ENCODE measurements at regions not wholly inside any gene's neighbourhood (a gene's known extent, or its start where the extent isn't known, plus 50 kb on each side); places are given as distances from the start of the nearest gene placed in this dataset.

DNA sequence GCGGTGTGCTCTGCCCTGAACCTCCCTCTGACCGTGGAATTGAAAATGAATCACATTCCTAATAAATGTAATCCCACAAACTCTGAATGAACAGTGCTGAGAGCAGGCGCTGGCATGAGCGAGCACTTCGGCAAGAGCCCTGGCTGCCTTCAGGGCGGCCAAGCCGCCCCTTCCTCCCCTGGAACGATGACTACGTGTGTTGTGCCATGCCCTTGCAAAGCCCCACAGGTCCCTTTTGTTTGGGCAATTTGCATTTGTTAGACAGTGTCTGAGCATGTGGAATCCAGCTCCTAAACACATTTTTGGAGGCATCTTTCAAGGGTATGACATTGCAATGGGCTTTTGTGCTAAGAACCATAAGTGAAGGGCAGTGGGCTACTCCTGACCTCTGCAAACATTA, 95.6 kb upstream of the MKI67 start:
- ATAC-seq (no peak), DNase-seq (no peak)
- CTCF ChIA-PET = interaction anchor here (0.7 to 2.3 kb wide), 3 partner anchors 10 to 47 kb away, joined by 3 to 10 read pairs (median 4); no protein-coding TSS in a partner anchor
- intact Hi-C loops (cut with DNase I, micrococcal nuclease) = no loop called here
- Mint-ChIP-seq H3K4me1 (peaks cover 9% of the 10 kb centered on the region), H3K27me3 (peaks cover 13% of the 10 kb centered on the region), H3K27ac (no peak overlapping the region), H3K36me3 (ENCODE audit: low read depth) (no peaks in the 10 kb centered on the region), H3K9me3 (ENCODE audit: low read depth) (no peaks in the 10 kb centered on the region), H3K4me3 (no peak overlapping the region)
- POLR2A ChIA-PET = interaction anchor here (0.6 kb wide), 1 partner anchor 936 kb away, joined by 3 read pairs; no protein-coding TSS in a partner anchor

DNA sequence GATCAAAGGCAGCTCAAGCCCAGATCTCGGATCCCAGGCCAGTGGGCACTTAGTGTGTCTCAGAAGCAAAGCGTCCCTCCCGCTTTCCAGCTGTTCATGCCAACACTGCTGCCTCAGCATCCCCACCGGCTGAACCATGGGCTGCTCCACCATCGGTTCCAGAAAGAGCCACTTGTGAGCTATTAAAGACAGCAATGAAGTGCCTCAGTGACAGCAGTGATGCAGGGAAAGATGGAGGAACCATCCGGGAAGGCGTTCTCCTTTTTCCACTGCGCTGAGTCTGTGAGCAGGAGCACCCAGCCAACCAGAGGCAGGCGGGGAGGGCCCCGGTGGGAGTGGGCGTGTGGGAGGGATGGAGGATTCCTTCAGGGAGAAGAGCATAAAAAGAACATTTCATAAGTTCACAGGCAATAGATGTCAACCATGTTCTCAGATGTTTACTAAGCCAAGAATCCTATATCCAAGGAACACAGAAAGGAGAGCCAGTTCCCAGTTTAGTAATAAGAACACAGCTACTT, 96.2 kb upstream of the MKI67 start:
- CTCF ChIA-PET = interaction anchor here (0.7 to 2.3 kb wide), 3 partner anchors 11 to 48 kb away, joined by 3 to 10 read pairs (median 4); no protein-coding TSS in a partner anchor

DNA sequence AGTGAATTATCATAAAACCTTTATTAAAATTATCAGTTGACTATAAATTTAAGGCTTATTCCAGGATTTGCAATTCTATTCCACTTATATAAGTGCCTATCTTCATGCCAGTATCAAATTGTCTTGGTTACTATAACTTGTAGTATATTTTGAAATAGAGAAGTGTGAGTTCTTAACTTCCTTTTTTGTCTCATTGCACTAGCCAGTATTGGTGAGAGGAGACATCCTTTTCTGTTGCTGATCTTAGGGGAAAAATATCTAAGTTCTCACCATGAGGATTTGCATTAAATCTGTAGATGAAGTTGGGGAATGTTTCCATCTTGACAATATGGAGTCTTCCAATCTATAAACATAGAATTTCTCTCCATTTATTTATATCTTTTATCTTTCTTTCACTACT, 104.2 kb upstream of the MKI67 start:
- Mint-ChIP-seq H3K9me3 (ENCODE audit: low read depth) (peaks cover 4% of the 10 kb centered on the region), H3K27ac (no peak overlapping the region), H3K4me1 (no peaks in the 10 kb centered on the region), H3K27me3 (peaks cover 15% of the 10 kb centered on the region), H3K36me3 (ENCODE audit: low read depth) (peaks cover 5% of the 10 kb centered on the region), H3K4me3 (no peak overlapping the region)
- intact Hi-C loops (cut with DNase I, micrococcal nuclease) = no loop called here
- DNase-seq (no peak), ATAC-seq (no peak)
- POLR2A ChIA-PET = no interaction called here
- CTCF ChIA-PET = no interaction called here

More for the DNA sequence above, 96.2 kb upstream of the MKI67 start:
- H3K9me3 Mint-ChIP-seq (ENCODE audit: low read depth) = no peaks in the 10 kb centered on the region
- H3K27me3 Mint-ChIP-seq = peaks cover 13% of the 10 kb centered on the region
- H3K4me1 Mint-ChIP-seq = peaks cover 9% of the 10 kb centered on the region
- ATAC-seq = no peak
- no peak overlapping the region for H3K27ac Mint-ChIP-seq
- H3K4me3 Mint-ChIP-seq = no peak overlapping the region
- POLR2A ChIA-PET = interaction anchor here (0.6 kb wide), 1 partner anchor 86 kb away, joined by 3 read pairs; no protein-coding TSS in a partner anchor
- intact Hi-C loops (cut with DNase I, micrococcal nuclease) = no loop called here
- DNase-seq = no peak
- H3K36me3 Mint-ChIP-seq (ENCODE audit: low read depth) = no peaks in the 10 kb centered on the region

DNA sequence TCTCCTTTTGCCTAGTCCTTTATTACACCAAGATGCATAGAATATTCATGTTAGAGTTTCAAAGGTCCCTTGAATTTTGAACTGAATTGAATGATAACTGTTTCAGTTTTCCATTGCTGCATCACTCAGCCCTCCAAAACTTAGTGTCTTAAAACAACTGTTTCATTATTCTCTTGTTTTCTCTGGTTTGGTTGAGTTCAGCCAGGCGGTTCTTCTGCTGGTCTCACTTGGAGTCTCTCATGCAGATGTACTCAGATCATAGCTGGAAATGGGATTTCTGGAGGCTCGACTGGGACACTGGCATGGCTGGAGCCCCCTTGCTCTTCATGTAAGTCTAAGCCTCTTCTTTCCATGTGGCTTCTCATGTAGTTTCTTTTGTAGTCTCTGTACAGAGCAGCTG, 107.2 kb upstream of the MKI67 start:
- H3K36me3 Mint-ChIP-seq (ENCODE audit: low read depth) = peaks cover 5% of the 10 kb centered on the region
- H3K4me3 Mint-ChIP-seq = no peak overlapping the region
- peaks cover 4% of the 10 kb centered on the region for H3K9me3 Mint-ChIP-seq (ENCODE audit: low read depth)
- intact Hi-C loops (cut with DNase I, micrococcal nuclease) = no loop called here
- ChIA-PET POLR2A (no interaction called here), CTCF (no interaction called here)
- H3K27me3 Mint-ChIP-seq = peaks cover 5% of the 10 kb centered on the region
- H3K27ac Mint-ChIP-seq = no peak overlapping the region
- no peaks in the 10 kb centered on the region for H3K4me1 Mint-ChIP-seq
- DNase-seq = no peak
- ATAC-seq = no peak

DNA sequence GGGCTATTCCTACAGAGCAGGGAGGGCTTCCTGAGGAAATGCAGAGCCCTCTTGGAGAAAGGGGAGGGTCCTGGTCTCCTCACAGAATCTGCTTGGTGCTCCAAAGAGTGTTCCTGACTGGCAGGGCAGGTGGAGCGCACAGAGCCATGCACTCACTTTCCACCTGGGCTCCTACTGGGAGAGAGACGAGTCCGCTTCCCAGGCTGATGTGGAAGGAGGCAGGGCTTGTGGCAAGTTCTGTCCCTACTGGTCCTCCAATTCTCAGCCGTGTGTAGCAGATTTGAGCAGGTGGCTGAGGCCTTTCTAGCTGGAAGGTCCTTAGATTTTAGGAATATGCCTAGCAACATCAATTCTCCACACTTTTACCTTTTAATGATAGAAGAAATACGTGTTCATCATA, 111.5 kb upstream of the MKI67 start:
- intact Hi-C loops (cut with DNase I, micrococcal nuclease) = no loop called here
- H3K36me3 Mint-ChIP-seq (ENCODE audit: low read depth) = peaks cover 5% of the 10 kb centered on the region
- ChIA-PET POLR2A (no interaction called here), CTCF (no interaction called here)
- DNase-seq = no peak
- no peak overlapping the region for H3K4me3 Mint-ChIP-seq
- ATAC-seq = no peak
- no peaks in the 10 kb centered on the region for H3K4me1 Mint-ChIP-seq
- H3K9me3 Mint-ChIP-seq (ENCODE audit: low read depth) = peaks cover 4% of the 10 kb centered on the region
- no peak overlapping the region for H3K27ac Mint-ChIP-seq
- peaks cover 3% of the 10 kb centered on the region for H3K27me3 Mint-ChIP-seq

DNA sequence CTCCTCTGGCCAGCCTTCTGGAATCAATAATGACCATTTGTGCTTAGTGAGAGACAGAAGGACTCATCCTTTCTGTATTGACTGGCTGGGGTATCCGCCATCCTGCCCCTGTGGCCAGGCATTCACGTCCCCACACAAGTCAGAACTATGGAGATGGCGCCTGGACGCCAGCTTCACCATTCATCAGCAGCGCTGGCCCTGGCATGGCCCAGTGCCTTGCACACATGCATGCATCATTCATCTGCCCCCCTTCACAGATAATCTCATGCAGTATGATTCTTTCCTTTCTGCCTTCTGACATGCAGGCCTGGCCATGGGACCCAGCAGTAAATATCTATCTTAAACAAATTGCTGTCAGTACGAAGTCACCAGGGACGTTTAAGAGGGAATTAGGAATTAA, 114.8 kb upstream of the MKI67 start:
- Mint-ChIP-seq H3K4me1 (no peaks in the 10 kb centered on the region), H3K9me3 (ENCODE audit: low read depth) (no peaks in the 10 kb centered on the region), H3K4me3 (no peak overlapping the region), H3K36me3 (ENCODE audit: low read depth) (no peaks in the 10 kb centered on the region), H3K27ac (no peak overlapping the region), H3K27me3 (no peaks in the 10 kb centered on the region)
- CTCF ChIA-PET = no interaction called here
- ATAC-seq (no peak), DNase-seq (no peak)
- POLR2A ChIA-PET = no interaction called here
- intact Hi-C loops (cut with DNase I, micrococcal nuclease) = no loop called here

DNA sequence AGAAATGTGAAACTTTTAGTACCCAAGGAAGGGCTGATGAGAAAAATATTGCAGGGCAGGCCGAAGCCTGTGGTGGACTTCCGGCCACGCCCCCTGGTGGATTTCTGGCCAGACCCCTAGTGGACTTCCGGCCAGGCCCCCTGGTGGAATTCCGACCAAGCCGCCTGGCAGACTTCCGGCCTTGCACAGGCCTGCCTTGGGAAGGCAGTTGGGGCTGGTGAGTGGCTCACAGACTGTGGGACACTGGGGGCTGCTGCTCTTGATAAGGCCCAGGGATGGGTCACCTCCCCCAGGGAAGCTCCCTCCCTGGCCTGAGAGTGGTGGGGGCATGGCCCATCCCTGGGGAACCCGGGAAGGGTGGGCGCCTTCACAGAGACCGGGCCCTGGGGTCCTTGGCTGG, 116.4 kb upstream of the MKI67 start:
- POLR2A ChIA-PET = no interaction called here

DNA sequence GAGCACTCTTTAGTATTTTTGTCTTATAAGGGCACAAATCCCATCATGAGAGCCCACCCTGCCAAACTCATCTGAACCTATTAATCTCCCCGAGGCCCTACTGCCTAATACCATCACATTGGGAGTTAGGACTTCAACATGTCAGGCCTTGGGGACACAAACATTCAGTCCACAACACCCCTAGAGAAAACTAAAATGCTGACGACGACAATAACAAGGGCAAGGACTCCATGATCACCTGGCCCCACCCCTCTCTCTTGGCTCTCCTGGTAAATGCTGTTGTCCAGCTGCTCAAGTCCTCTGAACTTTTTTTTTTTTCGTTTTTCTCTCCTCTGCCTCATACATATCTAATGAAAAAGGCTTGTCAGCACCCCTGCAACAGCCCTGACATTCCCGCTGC, 118.8 kb upstream of the MKI67 start:
- Mint-ChIP-seq H3K9me3 (ENCODE audit: low read depth) (no peaks in the 10 kb centered on the region), H3K36me3 (ENCODE audit: low read depth) (no peaks in the 10 kb centered on the region), H3K27me3 (no peaks in the 10 kb centered on the region), H3K27ac (no peak overlapping the region), H3K4me3 (no peak overlapping the region), H3K4me1 (no peaks in the 10 kb centered on the region)
- CTCF ChIA-PET = no interaction called here
- DNase-seq = no peak
- ATAC-seq = no peak
- intact Hi-C loops (cut with DNase I, micrococcal nuclease) = no loop called here
- POLR2A ChIA-PET = interaction anchor here (0.6 kb wide), 1 partner anchor 1089 kb away, joined by 3 read pairs; no protein-coding TSS in a partner anchor

More for the DNA sequence above, 116.4 kb upstream of the MKI67 start:
- Mint-ChIP-seq H3K4me3 (no peak overlapping the region), H3K4me1 (no peaks in the 10 kb centered on the region), H3K9me3 (ENCODE audit: low read depth) (no peaks in the 10 kb centered on the region), H3K27ac (no peak overlapping the region), H3K36me3 (ENCODE audit: low read depth) (no peaks in the 10 kb centered on the region), H3K27me3 (no peaks in the 10 kb centered on the region)
- no peak for ATAC-seq
- CTCF ChIA-PET = interaction anchor here (0.6 kb wide), 1 partner anchor 486 kb away, joined by 3 read pairs; no protein-coding TSS in a partner anchor
- DNase-seq = no peak
- intact Hi-C loops (cut with DNase I, micrococcal nuclease) = no loop called here

DNA sequence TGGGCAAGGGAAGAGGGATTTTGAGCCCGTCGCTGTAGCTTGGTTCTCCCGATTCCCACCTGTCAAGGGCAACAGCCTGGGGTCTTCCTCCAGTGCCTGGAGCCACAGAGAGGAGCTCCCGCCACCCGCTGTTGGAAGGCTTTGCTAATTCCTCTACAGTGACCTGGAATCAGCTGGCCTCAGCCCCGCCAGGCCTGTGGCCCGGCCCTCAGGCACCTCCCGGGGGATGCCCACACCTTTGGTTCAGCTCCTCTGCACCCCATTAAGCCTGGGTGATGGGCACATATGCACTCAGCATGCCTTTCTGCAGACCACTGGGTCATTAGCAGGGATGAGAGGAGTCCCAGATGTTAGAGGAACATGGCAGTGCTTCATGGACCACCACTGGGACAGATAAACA, 121.4 kb upstream of the MKI67 start:
- Mint-ChIP-seq H3K36me3 (ENCODE audit: low read depth) (no peaks in the 10 kb centered on the region), H3K9me3 (ENCODE audit: low read depth) (no peaks in the 10 kb centered on the region), H3K4me3 (no peak overlapping the region), H3K4me1 (no peaks in the 10 kb centered on the region), H3K27me3 (no peaks in the 10 kb centered on the region), H3K27ac (no peak overlapping the region)
- POLR2A ChIA-PET = no interaction called here
- CTCF ChIA-PET = interaction anchor here (0.5 to 0.8 kb wide), 2 partner anchors 36 to 45 kb away, joined by 3 read pairs; no protein-coding TSS in a partner anchor
- ATAC-seq (no peak), DNase-seq (no peak)
- intact Hi-C loops (cut with DNase I, micrococcal nuclease) = no loop called here

DNA sequence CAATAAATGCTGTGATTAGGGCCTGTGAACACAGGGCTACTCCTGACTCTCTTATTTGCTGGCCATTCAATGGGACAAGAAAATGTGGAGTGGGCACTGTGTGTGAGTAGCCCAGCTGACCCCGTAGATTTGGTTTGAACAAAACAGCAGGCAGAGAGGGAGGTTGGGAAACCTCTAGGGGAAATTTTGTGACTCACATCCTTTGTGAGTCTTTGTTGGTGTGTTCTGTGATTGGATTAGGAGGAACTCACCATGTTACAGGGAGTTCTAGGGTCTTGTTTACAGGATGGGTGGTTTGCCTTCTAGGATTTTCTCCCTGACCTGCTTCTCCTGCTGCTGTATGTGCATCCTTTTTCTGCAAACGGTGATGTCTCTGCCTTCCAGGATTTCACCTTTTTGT, 128.3 kb upstream of the MKI67 start:
- ATAC-seq = no peak
- no peaks in the 10 kb centered on the region for H3K36me3 Mint-ChIP-seq (ENCODE audit: low read depth)
- no peak overlapping the region for H3K4me3 Mint-ChIP-seq
- H3K9me3 Mint-ChIP-seq (ENCODE audit: low read depth) = no peaks in the 10 kb centered on the region
- intact Hi-C loops (cut with DNase I, micrococcal nuclease) = no loop called here
- no peaks in the 10 kb centered on the region for H3K27me3 Mint-ChIP-seq
- POLR2A ChIA-PET = no interaction called here
- peaks cover 4% of the 10 kb centered on the region for H3K4me1 Mint-ChIP-seq
- DNase-seq = no peak
- CTCF ChIA-PET = interaction anchor here (1.0 kb wide), 1 partner anchor 43 kb away, joined by 3 read pairs; no protein-coding TSS in a partner anchor
- H3K27ac Mint-ChIP-seq = no peak overlapping the region

DNA sequence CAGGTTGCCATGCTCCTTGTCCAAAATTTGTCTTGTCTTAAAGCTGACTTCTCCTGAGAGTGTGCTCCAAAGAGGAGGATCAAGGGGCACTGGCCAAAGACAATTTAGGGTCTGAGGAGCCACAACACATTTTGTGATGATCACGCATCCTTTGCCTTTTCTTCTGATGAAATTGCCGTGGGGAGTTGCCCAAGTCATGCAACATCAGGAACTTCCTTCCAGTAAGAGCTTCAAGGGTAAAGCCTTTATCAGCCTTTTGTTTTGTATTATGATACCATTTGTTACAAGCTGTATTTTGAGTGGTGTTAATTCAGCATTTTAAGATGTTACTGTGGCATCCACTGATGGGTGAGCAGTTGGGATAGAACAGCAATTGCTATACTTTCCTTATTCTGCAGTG, 131.2 kb upstream of the MKI67 start:
- no peak for DNase-seq
- Mint-ChIP-seq H3K27ac (no peak overlapping the region), H3K9me3 (ENCODE audit: low read depth) (no peaks in the 10 kb centered on the region), H3K4me1 (peaks cover 4% of the 10 kb centered on the region), H3K4me3 (no peak overlapping the region), H3K36me3 (ENCODE audit: low read depth) (no peaks in the 10 kb centered on the region), H3K27me3 (peaks cover 3% of the 10 kb centered on the region)
- ChIA-PET CTCF (no interaction called here), POLR2A (interaction anchor here (0.7 kb wide), 1 partner anchor 1551 kb away, joined by 3 read pairs; no protein-coding TSS in a partner anchor)
- no peak for ATAC-seq
- intact Hi-C loops (cut with DNase I, micrococcal nuclease) = no loop called here

DNA sequence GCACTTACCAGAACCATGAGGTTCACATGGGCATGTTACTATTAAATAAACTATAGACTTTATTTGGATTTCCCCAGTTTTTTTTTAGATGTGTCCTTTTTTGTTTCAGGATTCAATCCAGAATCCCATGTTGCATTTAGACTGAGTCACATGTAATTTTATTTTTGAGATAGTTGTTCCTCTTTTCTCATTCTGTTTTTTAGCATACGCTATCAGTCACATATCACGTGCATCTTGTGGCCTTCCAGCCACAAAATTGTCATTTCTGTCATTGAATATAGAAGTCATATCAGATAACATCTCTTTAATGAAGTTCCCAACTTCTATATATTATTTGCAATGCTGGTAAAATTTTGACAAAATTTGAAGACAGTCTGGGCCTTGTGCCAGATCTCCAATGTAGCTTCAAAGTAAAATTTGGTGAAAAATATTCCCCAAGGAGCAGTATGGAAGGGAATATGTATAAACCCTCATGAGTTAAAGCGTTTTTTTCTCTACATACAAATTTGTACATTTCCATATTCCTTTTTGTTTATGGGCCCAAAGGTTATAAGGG, 132.3 kb upstream of the MKI67 start:
- peaks cover 4% of the 10 kb centered on the region for H3K4me1 Mint-ChIP-seq
- ChIA-PET CTCF (interaction anchor here (2.8 kb wide), 1 partner anchor 10 kb away, joined by 10 read pairs; no protein-coding TSS in a partner anchor), POLR2A (interaction anchor here (0.7 kb wide), 1 partner anchor 1550 kb away, joined by 3 read pairs; no protein-coding TSS in a partner anchor)
- H3K9me3 Mint-ChIP-seq (ENCODE audit: low read depth) = no peaks in the 10 kb centered on the region
- intact Hi-C loops (cut with DNase I, micrococcal nuclease) = no loop called here
- DNase-seq (no peak), ATAC-seq (no peak)
- peaks cover 7% of the 10 kb centered on the region for H3K27me3 Mint-ChIP-seq
- H3K4me3 Mint-ChIP-seq = no peak overlapping the region
- no peak overlapping the region for H3K27ac Mint-ChIP-seq
- H3K36me3 Mint-ChIP-seq (ENCODE audit: low read depth) = no peaks in the 10 kb centered on the region

All from activated CD4-positive, alpha-beta T cell treated with anti-CD3 and anti-CD28 coated beads for 36 hours (primary cell).